ENCODE measurements at regions not wholly inside any gene's neighbourhood (a gene's known extent, or its start where the extent isn't known, plus 50 kb on each side); places are given as distances from the start of the nearest gene placed in this dataset.

DNA sequence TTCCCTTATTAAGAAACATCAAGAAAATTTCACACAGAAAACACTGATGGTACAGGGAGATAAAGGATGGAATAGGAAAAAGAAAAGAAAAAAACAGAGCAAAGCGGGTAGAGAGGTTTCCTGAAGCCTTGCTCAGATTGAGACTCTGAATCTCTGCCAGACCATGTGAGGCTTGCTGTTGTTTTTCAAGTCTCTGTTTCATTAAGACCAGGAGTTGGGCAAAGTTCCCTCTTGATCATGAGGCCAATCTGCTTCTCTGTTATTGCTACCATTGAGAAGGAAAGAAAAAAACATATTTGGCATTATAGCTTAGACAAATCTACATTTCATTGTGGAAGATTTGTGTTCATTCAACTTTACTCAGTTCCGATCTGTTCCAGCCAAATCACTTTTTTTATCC lies 201.6 kb upstream of the SOX9 start:
- no peak overlapping the region for H3K9ac ChIP-seq (ENCODE audit: low read depth, low read length)
- H3K36me3 ChIP-seq (ENCODE audit: control insufficient read depth, insufficient read depth, low read length) = no peaks in the 10 kb centered on the region
- no peaks in the 10 kb centered on the region for H3K27me3 ChIP-seq (ENCODE audit: control insufficient read depth, insufficient read depth, low read length)
- H3K4me3 ChIP-seq (ENCODE audit: low read depth, low read length) = no peak overlapping the region
- no peak overlapping the region for H3K27ac ChIP-seq (ENCODE audit: low read depth, low read length)
- peaks cover 8% of the 10 kb centered on the region; the same call in 1 of the 2 replicates for H3K4me1 ChIP-seq (ENCODE audit: control insufficient read depth, insufficient read depth, low read length)
- no peaks in the 10 kb centered on the region for H3K9me3 ChIP-seq (ENCODE audit: control insufficient read depth, insufficient read depth, low read length)

DNA sequence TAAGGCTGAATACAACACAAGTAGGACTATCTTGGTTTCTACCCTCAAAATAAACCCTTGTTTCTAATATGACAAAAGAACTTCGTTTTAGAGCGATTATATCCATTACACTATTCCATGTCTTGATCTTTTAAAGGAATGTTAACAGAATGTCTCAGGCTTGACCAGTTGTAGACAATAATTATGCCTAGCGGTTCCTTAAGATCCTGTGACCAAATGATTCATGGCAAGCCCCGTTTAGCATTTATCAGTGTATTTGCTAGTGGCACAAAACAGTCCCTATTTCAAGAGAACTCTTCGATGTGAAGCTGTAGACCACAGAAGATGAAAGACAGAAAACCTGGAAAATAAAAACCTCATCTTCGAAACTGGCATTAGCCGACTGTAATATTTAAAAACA lies 200.9 kb upstream of the SOX9 start:
- peaks cover 8% of the 10 kb centered on the region; the same call in 1 of the 2 replicates for H3K4me1 ChIP-seq (ENCODE audit: control insufficient read depth, insufficient read depth, low read length)
- no peaks in the 10 kb centered on the region for H3K27me3 ChIP-seq (ENCODE audit: control insufficient read depth, insufficient read depth, low read length)
- H3K4me3 ChIP-seq (ENCODE audit: low read depth, low read length) = no peak overlapping the region
- no peak overlapping the region for H3K9ac ChIP-seq (ENCODE audit: low read depth, low read length)
- H3K36me3 ChIP-seq (ENCODE audit: control insufficient read depth, insufficient read depth, low read length) = no peaks in the 10 kb centered on the region
- H3K27ac ChIP-seq (ENCODE audit: low read depth, low read length) = no peak overlapping the region
- H3K9me3 ChIP-seq (ENCODE audit: control insufficient read depth, insufficient read depth, low read length) = no peaks in the 10 kb centered on the region

DNA sequence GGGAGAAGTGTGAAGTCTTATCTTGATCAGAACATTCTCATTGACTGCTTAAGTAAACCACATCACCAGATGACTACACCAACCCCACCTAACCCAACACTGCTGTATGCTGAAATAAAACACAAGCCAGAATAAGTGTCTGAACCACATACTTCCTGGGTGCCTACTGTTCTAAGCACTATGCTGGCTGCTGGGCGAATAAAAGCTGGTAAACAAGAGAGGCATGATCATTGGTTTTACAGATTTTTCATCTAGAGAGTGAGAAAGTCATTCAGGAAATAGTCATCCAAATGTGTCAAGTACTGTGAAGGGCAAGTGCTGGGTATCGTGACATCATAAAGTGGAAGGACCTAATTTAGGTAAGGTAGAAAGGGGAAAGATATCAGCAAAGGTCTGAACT lies 199.0 kb upstream of the SOX9 start:
- Histone ChIP-seq H3K9me3 (ENCODE audit: control insufficient read depth, insufficient read depth, low read length) (no peaks in the 10 kb centered on the region), H3K27ac (ENCODE audit: low read depth, low read length) (no peak overlapping the region), H3K9ac (ENCODE audit: low read depth, low read length) (no peak overlapping the region), H3K27me3 (ENCODE audit: control insufficient read depth, insufficient read depth, low read length) (no peaks in the 10 kb centered on the region), H3K4me3 (ENCODE audit: low read depth, low read length) (no peak overlapping the region), H3K36me3 (ENCODE audit: control insufficient read depth, insufficient read depth, low read length) (no peaks in the 10 kb centered on the region), H3K4me1 (ENCODE audit: control insufficient read depth, insufficient read depth, low read length) (peaks cover 8% of the 10 kb centered on the region; the same call in 1 of the 2 replicates)

DNA sequence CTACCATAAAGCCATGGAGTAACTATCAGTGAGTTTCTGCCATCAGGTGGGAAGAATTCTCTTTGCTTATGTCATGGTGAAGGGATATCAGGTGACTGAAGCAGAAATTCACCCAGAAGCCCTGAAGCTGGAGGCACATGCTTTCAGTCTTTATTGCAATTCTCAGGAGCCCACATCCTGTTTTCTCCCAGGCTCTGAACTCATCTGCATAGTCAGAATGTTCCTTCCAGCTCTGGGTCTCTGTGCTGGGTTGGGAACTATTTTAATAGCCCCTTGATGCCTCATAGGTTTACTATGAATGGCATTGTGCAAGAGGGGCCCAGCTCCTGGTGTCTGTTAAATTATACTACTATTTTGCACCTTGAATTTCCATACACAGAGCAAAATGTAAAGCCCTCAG lies 198.4 kb upstream of the SOX9 start:
- H3K4me3 ChIP-seq (ENCODE audit: low read depth, low read length) = no peak overlapping the region
- H3K27me3 ChIP-seq (ENCODE audit: control insufficient read depth, insufficient read depth, low read length) = no peaks in the 10 kb centered on the region
- H3K27ac ChIP-seq (ENCODE audit: low read depth, low read length) = no peak overlapping the region
- no peak overlapping the region for H3K9ac ChIP-seq (ENCODE audit: low read depth, low read length)
- H3K9me3 ChIP-seq (ENCODE audit: control insufficient read depth, insufficient read depth, low read length) = no peaks in the 10 kb centered on the region
- peaks cover 8% of the 10 kb centered on the region; the same call in 1 of the 2 replicates for H3K4me1 ChIP-seq (ENCODE audit: control insufficient read depth, insufficient read depth, low read length)
- no peaks in the 10 kb centered on the region for H3K36me3 ChIP-seq (ENCODE audit: control insufficient read depth, insufficient read depth, low read length)

DNA sequence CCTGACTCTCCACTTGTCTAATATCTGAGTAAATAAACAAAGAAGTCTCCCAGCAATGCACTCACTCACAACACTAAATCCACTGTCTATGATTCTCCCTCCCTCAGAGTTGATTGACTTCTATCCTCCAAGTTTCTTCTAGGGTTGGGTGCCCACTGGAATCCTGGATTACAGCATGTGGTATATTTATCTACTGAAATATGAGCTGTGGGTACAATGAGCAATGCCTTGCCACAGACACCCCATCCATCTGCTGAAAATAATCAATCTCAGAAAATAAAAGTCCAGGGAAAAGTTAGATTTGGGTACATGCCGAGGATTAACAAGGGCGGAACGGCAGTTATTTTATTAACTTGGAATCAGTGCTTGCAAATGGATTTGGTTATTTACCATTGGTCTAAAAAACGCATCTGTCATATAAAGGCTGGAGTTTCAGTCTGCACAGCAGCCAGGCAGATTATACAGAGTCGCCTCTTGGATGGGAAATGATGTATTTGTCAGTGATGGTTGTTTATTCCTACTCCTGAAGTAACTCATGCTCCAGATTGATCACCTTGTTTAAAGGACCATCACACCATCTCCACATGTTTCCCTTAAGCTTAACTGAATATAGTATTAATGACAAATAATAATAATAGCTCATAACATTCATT lies 193.9 kb upstream of the SOX9 start:
- Histone ChIP-seq H3K27me3 (ENCODE audit: control insufficient read depth, insufficient read depth, low read length) (no peaks in the 10 kb centered on the region), H3K27ac (ENCODE audit: low read depth, low read length) (no peak overlapping the region), H3K9ac (ENCODE audit: low read depth, low read length) (no peak overlapping the region), H3K4me1 (ENCODE audit: control insufficient read depth, insufficient read depth, low read length) (peaks cover 6% of the 10 kb centered on the region; the same call in 1 of the 2 replicates), H3K36me3 (ENCODE audit: control insufficient read depth, insufficient read depth, low read length) (no peaks in the 10 kb centered on the region), H3K9me3 (ENCODE audit: control insufficient read depth, insufficient read depth, low read length) (no peaks in the 10 kb centered on the region), H3K4me3 (ENCODE audit: low read depth, low read length) (no peak overlapping the region)

DNA sequence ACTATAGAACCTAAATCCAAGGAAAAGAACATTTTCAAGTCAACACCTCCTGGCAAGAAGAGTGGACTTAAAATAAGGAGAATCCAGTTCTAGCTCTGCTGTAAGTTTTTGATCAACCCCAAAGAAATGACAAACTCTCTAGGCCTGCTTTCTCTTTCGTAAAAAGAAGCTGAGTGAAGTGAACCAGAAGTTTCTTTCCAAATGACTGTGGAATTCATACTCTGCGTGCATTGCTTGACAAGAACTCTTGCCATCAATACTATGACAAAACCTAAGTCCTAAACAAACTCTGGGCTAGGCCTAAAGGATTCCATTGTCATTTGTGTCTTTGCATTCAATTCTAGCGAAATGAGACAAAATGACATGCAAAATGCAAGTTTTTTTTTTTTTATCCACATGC lies 187.5 kb upstream of the SOX9 start:
- H3K27me3 ChIP-seq (ENCODE audit: control insufficient read depth, insufficient read depth, low read length) = no peaks in the 10 kb centered on the region
- H3K4me1 ChIP-seq (ENCODE audit: control insufficient read depth, insufficient read depth, low read length) = no peaks in the 10 kb centered on the region
- no peaks in the 10 kb centered on the region for H3K36me3 ChIP-seq (ENCODE audit: control insufficient read depth, insufficient read depth, low read length)
- no peak overlapping the region for H3K9ac ChIP-seq (ENCODE audit: low read depth, low read length)
- no peak overlapping the region for H3K27ac ChIP-seq (ENCODE audit: low read depth, low read length)
- H3K9me3 ChIP-seq (ENCODE audit: control insufficient read depth, insufficient read depth, low read length) = no peaks in the 10 kb centered on the region
- H3K4me3 ChIP-seq (ENCODE audit: low read depth, low read length) = no peak overlapping the region

DNA sequence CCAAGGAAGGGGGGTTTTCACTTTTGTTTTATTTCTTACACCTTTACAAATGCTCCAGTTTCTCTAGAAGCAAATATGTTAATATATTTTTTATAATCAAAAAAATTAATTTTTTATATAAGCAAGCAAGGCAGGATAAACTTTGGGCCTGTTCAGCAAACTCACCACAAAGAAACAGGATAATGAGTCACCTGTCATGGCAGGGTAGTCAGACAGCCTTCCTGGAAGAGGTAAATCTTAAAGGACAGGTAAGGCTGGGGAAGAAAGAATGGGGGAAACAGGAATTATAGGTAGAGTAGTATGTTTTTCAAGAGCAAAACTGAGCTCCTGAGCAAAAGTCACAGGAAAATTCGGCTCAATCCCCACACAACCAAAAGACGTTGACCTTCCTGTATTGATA lies 186.3 kb upstream of the SOX9 start:
- Histone ChIP-seq H3K9me3 (ENCODE audit: control insufficient read depth, insufficient read depth, low read length) (no peaks in the 10 kb centered on the region), H3K9ac (ENCODE audit: low read depth, low read length) (no peak overlapping the region), H3K4me1 (ENCODE audit: control insufficient read depth, insufficient read depth, low read length) (no peaks in the 10 kb centered on the region), H3K4me3 (ENCODE audit: low read depth, low read length) (no peak overlapping the region), H3K27ac (ENCODE audit: low read depth, low read length) (no peak overlapping the region), H3K36me3 (ENCODE audit: control insufficient read depth, insufficient read depth, low read length) (no peaks in the 10 kb centered on the region), H3K27me3 (ENCODE audit: control insufficient read depth, insufficient read depth, low read length) (no peaks in the 10 kb centered on the region)

DNA sequence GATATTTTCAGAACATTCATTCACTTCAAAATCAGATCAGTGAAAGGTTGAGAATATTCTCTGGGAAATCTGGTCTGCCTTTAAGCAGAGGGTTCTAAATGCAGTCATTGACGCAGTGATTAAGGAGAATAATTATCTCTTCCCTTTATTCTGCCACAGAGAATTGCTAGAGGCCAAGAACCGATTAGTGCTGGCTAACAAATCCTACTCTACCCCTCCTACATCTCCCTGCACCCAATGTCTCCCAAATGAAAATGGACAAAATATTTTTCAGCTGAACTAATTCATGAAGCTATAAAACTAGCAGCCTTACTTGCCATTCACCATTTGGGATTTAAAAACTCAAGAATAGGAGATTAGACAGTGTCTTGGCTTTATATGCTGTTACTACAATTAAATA lies 185.5 kb upstream of the SOX9 start:
- Histone ChIP-seq H3K27ac (ENCODE audit: low read depth, low read length) (no peak overlapping the region), H3K4me1 (ENCODE audit: control insufficient read depth, insufficient read depth, low read length) (no peaks in the 10 kb centered on the region), H3K9ac (ENCODE audit: low read depth, low read length) (no peak overlapping the region), H3K9me3 (ENCODE audit: control insufficient read depth, insufficient read depth, low read length) (no peaks in the 10 kb centered on the region), H3K27me3 (ENCODE audit: control insufficient read depth, insufficient read depth, low read length) (no peaks in the 10 kb centered on the region), H3K4me3 (ENCODE audit: low read depth, low read length) (no peak overlapping the region), H3K36me3 (ENCODE audit: control insufficient read depth, insufficient read depth, low read length) (no peaks in the 10 kb centered on the region)

DNA sequence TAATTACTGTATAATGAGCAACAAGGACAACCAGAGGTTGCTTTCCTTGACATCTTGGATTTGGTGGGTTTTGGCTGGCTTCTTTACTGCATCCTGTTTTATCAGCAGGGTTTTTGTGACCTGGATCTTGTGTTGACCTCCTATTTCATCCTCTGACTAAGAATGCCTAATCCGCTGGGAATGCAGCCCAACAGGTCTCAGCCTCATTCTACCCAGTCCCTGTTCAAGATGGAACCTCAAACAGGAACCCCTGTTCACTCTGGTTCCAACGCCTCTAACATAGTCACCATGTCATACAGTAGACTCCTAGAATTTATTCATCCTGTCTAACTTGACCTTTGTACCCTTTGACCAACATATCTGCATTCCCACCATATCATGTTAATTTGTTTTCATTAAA lies 183.8 kb upstream of the SOX9 start:
- Histone ChIP-seq H3K36me3 (ENCODE audit: control insufficient read depth, insufficient read depth, low read length) (no peaks in the 10 kb centered on the region), H3K27me3 (ENCODE audit: control insufficient read depth, insufficient read depth, low read length) (no peaks in the 10 kb centered on the region), H3K9me3 (ENCODE audit: control insufficient read depth, insufficient read depth, low read length) (no peaks in the 10 kb centered on the region), H3K27ac (ENCODE audit: low read depth, low read length) (no peak overlapping the region), H3K4me3 (ENCODE audit: low read depth, low read length) (no peak overlapping the region), H3K9ac (ENCODE audit: low read depth, low read length) (no peak overlapping the region), H3K4me1 (ENCODE audit: control insufficient read depth, insufficient read depth, low read length) (no peaks in the 10 kb centered on the region)

DNA sequence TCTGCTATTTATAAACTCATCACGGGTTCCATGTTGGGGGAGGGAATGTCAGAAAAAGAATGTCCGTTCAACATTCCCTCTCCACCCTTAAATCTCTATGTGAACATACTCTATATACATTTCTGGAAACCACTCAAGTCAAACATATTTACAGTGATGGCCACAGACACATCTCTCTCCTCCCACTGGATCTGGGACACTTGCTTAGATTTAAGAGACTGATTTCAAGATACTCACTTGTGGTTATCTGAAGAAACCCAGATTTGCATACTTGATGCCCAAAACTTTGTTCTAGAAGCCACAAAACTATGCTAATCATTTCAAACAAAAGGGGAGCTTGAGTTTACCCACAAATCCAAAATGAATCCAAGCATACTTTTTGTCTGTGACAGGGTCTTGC lies 182.9 kb upstream of the SOX9 start:
- Histone ChIP-seq H3K27ac (ENCODE audit: low read depth, low read length) (no peak overlapping the region), H3K4me3 (ENCODE audit: low read depth, low read length) (no peak overlapping the region), H3K36me3 (ENCODE audit: control insufficient read depth, insufficient read depth, low read length) (no peaks in the 10 kb centered on the region), H3K9ac (ENCODE audit: low read depth, low read length) (no peak overlapping the region), H3K27me3 (ENCODE audit: control insufficient read depth, insufficient read depth, low read length) (no peaks in the 10 kb centered on the region), H3K9me3 (ENCODE audit: control insufficient read depth, insufficient read depth, low read length) (no peaks in the 10 kb centered on the region), H3K4me1 (ENCODE audit: control insufficient read depth, insufficient read depth, low read length) (no peaks in the 10 kb centered on the region)

DNA sequence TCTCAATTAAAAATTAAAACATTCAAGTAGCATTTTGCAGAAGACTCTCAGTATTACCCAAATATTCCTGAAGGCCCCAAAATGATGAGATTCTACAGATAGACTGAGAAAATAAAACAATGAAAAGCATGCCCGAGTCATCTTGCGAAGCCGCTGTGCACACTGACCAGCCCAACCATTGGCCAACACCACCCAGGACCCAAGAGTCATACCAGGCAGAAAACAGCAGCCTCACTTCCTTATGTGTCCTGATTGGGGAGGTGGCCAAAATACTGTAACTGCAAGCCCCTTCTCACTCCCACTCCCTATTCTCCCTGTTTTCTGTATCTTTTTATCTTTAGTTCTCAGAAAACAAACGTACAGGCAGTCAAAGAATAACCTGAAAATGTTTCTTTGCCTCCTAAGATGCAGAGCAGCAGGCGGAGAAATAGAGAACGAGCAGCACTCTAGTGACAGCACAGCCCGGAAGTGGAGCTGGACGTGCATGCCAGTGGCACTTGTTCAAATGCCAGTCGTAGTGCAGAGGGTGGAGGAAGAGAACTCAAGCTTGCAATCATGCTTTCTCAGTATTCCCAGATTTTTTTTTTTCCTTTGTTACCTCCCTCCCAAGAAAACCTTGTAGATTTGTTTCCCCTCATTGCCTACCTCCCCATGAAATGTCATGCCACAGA lies 182.3 kb upstream of the SOX9 start:
- Histone ChIP-seq H3K4me1 (ENCODE audit: control insufficient read depth, insufficient read depth, low read length) (no peaks in the 10 kb centered on the region), H3K9me3 (ENCODE audit: control insufficient read depth, insufficient read depth, low read length) (no peaks in the 10 kb centered on the region)

More for the DNA sequence above, 182.3 kb upstream of the SOX9 start:
- Histone ChIP-seq H3K4me3 (ENCODE audit: low read depth, low read length) (no peak overlapping the region), H3K27me3 (ENCODE audit: control insufficient read depth, insufficient read depth, low read length) (no peaks in the 10 kb centered on the region), H3K36me3 (ENCODE audit: control insufficient read depth, insufficient read depth, low read length) (no peaks in the 10 kb centered on the region), H3K27ac (ENCODE audit: low read depth, low read length) (no peak overlapping the region), H3K9ac (ENCODE audit: low read depth, low read length) (no peak overlapping the region)

Measured in HUES48 (cell line).